Spleen (tissue), 7 donors: ENCODE measurements at regions not wholly inside any gene's neighbourhood (a gene's known extent, or its start where the extent isn't known, plus 50 kb on each side); places are given as distances from the start of the nearest gene placed in this dataset.

ENCODE experiments used
- POLR2AphosphoS5 ChIP-seq, 3 donors: sonication (generic); formaldehyde crosslinking; IDR thresholded peaks; one replicate each; pipeline ENCODE4 v1.5.1; 2017; ENCODE audit warnings: antibody characterized with exemption in 3 of 3
- TF ChIP-seq, protein P1 (sequence below), 11 experiments: fragments of 200-600 bp in 7 of 11; fragments of 450-650 bp in 4 of 11; sonication (generic) in 4 of 11; IDR thresholded peaks in 8 of 11; conservative IDR thresholded peaks in 3 of 11; 1 replicate in 7 of 11; 2 replicates in 4 of 11; pipeline versions ENCODE4 v1.4.0 to v1.8.0; 2016 to 2021; ENCODE audit warnings: antibody characterized with exemption in 11 of 11, inconsistent platforms in 4 of 11, mild to moderate bottlenecking in 1 of 11
- donor health status: DM: no; HTN: no; CAD: no; lungs with moderate emphysema.
- donor health status: DM: no; HTN: no; CAD: no.
- donor health status: DM: no; HTN: no; CAD: no.

DNA sequence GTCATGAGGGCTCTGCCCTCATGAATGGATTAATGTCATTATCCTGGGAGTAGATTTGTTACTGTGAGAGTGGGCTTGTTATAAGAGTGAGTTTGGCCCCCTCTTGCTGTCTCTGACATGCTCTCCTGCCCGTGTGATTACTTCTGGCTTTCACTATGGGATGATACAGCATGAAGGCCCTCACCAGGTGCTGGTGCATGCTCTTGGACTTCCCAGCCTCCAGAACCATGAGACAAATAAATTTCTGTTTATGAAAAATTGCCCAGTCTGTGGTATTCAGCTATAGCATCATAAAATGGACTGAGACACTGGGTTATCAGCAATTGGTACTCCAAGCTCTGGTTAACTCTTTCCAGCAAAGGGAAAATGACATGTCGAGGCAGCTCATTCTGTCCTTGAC is 76.2 kb upstream of the MAP3K7 start:
- TF ChIP-seq, protein P1, sequence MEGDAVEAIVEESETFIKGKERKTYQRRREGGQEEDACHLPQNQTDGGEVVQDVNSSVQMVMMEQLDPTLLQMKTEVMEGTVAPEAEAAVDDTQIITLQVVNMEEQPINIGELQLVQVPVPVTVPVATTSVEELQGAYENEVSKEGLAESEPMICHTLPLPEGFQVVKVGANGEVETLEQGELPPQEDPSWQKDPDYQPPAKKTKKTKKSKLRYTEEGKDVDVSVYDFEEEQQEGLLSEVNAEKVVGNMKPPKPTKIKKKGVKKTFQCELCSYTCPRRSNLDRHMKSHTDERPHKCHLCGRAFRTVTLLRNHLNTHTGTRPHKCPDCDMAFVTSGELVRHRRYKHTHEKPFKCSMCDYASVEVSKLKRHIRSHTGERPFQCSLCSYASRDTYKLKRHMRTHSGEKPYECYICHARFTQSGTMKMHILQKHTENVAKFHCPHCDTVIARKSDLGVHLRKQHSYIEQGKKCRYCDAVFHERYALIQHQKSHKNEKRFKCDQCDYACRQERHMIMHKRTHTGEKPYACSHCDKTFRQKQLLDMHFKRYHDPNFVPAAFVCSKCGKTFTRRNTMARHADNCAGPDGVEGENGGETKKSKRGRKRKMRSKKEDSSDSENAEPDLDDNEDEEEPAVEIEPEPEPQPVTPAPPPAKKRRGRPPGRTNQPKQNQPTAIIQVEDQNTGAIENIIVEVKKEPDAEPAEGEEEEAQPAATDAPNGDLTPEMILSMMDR (IDR thresholded peaks at IDR 0.05 in 8 of 11, conservative IDR thresholded peaks at IDR 0.05 in 3 of 11) = no peak
- no peak for TF ChIP-seq POLR2AphosphoS5 (IDR thresholded peaks at IDR 0.05)
